ENCODE measurements at regions not wholly inside any gene's neighbourhood (a gene's known extent, or its start where the extent isn't known, plus 50 kb on each side); places are given as distances from the start of the nearest gene placed in this dataset.

GRCh38 chr5:67333171-67333570, 136.6 kb upstream of the CD180 start:
- no peak for TF ChIP-seq POLR2A (IDR thresholded peaks at IDR 0.05; ENCODE audit: low read length)
- no peak for TF ChIP-seq CTCF (IDR thresholded peaks at IDR 0.05)
- no peak for TF ChIP-seq REST (IDR thresholded peaks at IDR 0.05)
- TF ChIP-seq JUNB (IDR thresholded peaks at IDR 0.05): no peak
- no peak for TF ChIP-seq PBX3 (IDR thresholded peaks at IDR 0.05)
- TF ChIP-seq FOSL2 (IDR thresholded peaks at IDR 0.05): no peak
- no peak for TF ChIP-seq FOSL2 (CRISPR knock-in tag; IDR thresholded peaks at IDR 0.05)
- TF ChIP-seq KDM1A (IDR thresholded peaks at IDR 0.05; ENCODE audit: low read depth): no peak
- TF ChIP-seq SREBF2 (IDR thresholded peaks at IDR 0.05): no peak
- TF ChIP-seq TFCP2L1 (CRISPR knock-in tag; IDR thresholded peaks at IDR 0.05): no peak
- TF ChIP-seq MAFK (IDR thresholded peaks at IDR 0.05; ENCODE audit: partially characterized antibody): no peak
- no peak for TF ChIP-seq MAZ (IDR thresholded peaks at IDR 0.05; ENCODE audit: borderline replicate concordance, low read depth, low read length)
- no peak for TF ChIP-seq E2F6 (IDR thresholded peaks at IDR 0.05; ENCODE audit: borderline replicate concordance, low read depth)
